AG04449 (cell line): ENCODE measurements at regions not wholly inside any gene's neighbourhood (a gene's known extent, or its start where the extent isn't known, plus 50 kb on each side); places are given as distances from the start of the nearest gene placed in this dataset.

ENCODE experiments used
- CTCF ChIA-PET: fragments of 350-600 bp; formaldehyde crosslinking; extraction: SDS; loops from one replicate; lab custom pipeline; 2021; ENCODE audit warnings: antibody characterized with exemption; lab: Yijun Ruan, JAX
- POLR2A ChIA-PET: fragments of 400-600, 350-600 bp; formaldehyde crosslinking; extraction: SDS; loops from one replicate; lab custom pipeline; 2020; ENCODE audit warnings: antibody characterized with exemption, inconsistent platforms; lab: Yijun Ruan, JAX
- DNase-seq: peaks from one replicate; pipeline ENCODE4 v3.0.0-alpha.2; 2010; ENCODE audit warnings: low read depth, low spot score
- H3K4me3 ChIP-seq: 2 replicates; pipeline ENCODE4 v1.5.1; 2011; ENCODE audit warnings: low read depth, mild to moderate bottlenecking, control low read depth, low read length
- CTCF ChIP-seq: IDR thresholded peaks from one replicate; pipeline ENCODE4 v1.5.1; 2011; ENCODE audit warnings: mild to moderate bottlenecking, moderate library complexity, low read length, control low read depth, inconsistent platforms; ENCODE audit not compliant: insufficient read depth; ENCODE audit errors: missing control alignments

DNA sequence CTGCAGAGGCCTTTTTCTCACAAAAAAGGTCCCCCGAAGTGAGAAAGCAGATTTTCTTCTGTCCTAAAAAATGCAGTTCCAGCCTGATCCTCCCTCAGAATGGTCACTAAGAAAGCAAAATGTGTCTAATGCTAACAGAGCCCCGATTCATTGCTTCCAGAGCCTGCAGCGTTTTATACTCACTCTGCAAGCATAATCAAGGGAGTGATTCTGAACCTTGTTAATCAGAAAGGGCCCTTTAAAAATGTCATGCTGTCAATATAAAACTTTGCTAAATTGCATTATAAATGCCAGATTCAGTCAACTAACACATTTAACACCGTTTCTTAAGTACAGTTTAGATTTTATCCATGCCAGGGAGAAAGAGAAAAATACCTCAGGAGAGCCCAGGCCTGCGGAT lies 202.8 kb downstream of the CD83 start:
- ChIA-PET POLR2A (no interaction called here), CTCF (interaction anchor here (0.9 kb wide), 1 partner anchor 9 kb away, joined by 4 read pairs; no protein-coding TSS in a partner anchor)
- DNase-seq: no peak
- no peak overlapping the region for H3K4me3 ChIP-seq
- TF ChIP-seq CTCF: no peak

DNA sequence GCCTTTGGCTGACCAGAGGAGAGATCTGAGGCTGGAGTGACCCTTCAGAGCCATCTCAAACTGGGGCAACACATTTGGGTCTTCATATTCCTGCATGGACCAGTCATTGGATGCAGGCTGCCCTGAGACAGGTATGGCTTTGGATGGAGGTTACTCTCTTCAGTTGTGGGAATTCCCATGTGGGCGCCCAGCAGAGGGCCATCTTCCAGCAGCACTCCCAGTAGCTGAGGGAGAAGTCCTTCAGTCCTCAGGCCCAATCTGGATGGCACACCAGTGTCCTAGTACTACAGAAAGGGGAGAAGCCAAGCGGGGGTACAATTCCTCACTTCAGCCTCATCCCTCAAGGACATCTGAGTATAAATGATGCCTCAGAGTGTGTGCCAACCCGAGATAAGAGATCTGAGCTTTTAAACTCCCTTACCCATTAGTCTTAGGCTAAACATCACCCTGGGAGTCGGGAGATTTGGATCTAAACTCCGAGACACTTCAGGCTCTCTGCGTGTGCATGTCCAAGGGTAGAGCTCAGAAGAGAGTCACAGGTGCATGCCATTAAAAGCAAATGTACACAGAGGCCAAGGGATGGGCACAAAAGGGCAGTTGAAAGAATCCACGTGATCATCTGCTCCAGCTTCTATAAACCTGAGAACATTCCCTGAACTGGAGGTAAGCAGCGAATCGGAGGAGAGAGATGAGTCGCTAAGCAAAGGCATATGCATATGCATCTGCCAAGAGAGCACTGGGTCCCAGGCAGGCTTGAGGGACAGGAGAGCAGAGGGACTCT lies 204.6 kb downstream of the CD83 start:
- no peak for DNase-seq
- TF ChIP-seq CTCF: no peak
- no peak overlapping the region for H3K4me3 ChIP-seq
- POLR2A ChIA-PET: no interaction called here
- CTCF ChIA-PET: interaction anchor here (0.8 kb wide), 1 partner anchor 188 kb away, joined by 3 read pairs; no protein-coding TSS in a partner anchor

DNA sequence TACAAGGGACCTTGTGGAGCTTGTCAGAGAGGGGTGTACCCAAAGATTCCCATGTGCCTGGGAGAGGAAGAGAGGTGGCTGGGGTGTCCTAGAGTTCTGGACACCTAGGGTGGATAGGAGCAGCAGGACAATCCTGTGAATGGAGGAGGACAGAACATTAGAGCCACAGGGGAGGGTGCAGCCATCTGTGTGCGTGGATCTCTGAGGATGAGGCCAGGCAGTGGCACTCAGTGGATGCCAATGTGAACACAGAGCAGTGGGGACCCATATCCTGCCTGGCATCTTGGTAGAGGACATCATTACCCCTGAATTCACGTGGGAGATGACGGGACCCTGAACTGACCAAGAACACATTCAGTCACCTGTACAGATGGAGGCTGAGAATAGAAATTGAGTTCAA lies 205.3 kb downstream of the CD83 start:
- CTCF ChIA-PET: interaction anchor here (0.8 kb wide), 1 partner anchor 187 kb away, joined by 3 read pairs; no protein-coding TSS in a partner anchor

GRCh38 chr6:14326774-14327173 lies 209.2 kb downstream of the CD83 start:
- CTCF ChIA-PET: interaction anchor here (1.1 kb wide), 1 partner anchor 12 kb away, joined by 3 read pairs; no protein-coding TSS in a partner anchor
- no peak for TF ChIP-seq CTCF
- H3K4me3 ChIP-seq: no peak overlapping the region
- POLR2A ChIA-PET: no interaction called here
- DNase-seq: no peak

More for the DNA sequence above, 205.3 kb downstream of the CD83 start:
- no peak for TF ChIP-seq CTCF
- DNase-seq: no peak
- POLR2A ChIA-PET: no interaction called here
- no peak overlapping the region for H3K4me3 ChIP-seq

GRCh38 chr6:14328163-14328562 lies 210.6 kb downstream of the CD83 start:
- ChIA-PET CTCF (no interaction called here), POLR2A (no interaction called here)
- H3K4me3 ChIP-seq: no peak overlapping the region
- DNase-seq: no peak
- no peak for TF ChIP-seq CTCF

GRCh38 chr6:14333556-14334305 lies 216.2 kb downstream of the CD83 start:
- peak; percentile 26 for DNase-seq
- ChIA-PET CTCF (no interaction called here), POLR2A (no interaction called here)
- no peak overlapping the region for H3K4me3 ChIP-seq
- no peak for TF ChIP-seq CTCF
